ENCODE measurements at regions not wholly inside any gene's neighbourhood (a gene's known extent, or its start where the extent isn't known, plus 50 kb on each side); places are given as distances from the start of the nearest gene placed in this dataset.
"Not testable (repeated sequence)": the region's sequence is repeated elsewhere in the genome, so short reads cannot be mapped to it uniquely, and the experiment has no call there.

- Histone ChIP-seq H3K9me3 (replicated peaks; ENCODE audit: control insufficient read depth, insufficient read depth, low read length) (no peaks in the 10 kb centered on the region), H3K4me1 (ENCODE audit: control insufficient read depth, extremely low read depth, insufficient read depth, low read length) (no peaks in the 10 kb centered on the region), H3K9me1 (replicated peaks; ENCODE audit: control insufficient read depth, extremely low read depth, insufficient read depth, low read length) (no peaks in the 10 kb centered on the region), H3K79me2 (ENCODE audit: control insufficient read depth, insufficient read depth, low read length) (no peaks in the 10 kb centered on the region), H3K36me3 (ENCODE audit: control insufficient read depth in 2 of 2, extremely low read depth in 1 of 2, insufficient read depth in 2 of 2, low read length in 2 of 2) (no peaks in the 10 kb centered on the region), H3K27me3 (ENCODE audit: control insufficient read depth in 2 of 2, insufficient read depth in 2 of 2, low read length in 2 of 2) (no peaks in the 10 kb centered on the region), H3K27ac (ENCODE audit: insufficient read depth, low read depth, low read length) (no peak overlapping the region), H2AFZ (ENCODE audit: low read depth, low read length) (no peak overlapping the region), H4K20me1 (replicated peaks; ENCODE audit: control insufficient read depth, extremely low read depth, insufficient read depth, low read length) (no peaks in the 10 kb centered on the region), H3K9ac (replicated peaks; ENCODE audit: extremely low read depth, insufficient read depth, low read length) (no peak overlapping the region), H3K4me3 (replicated peaks in 1 of 3; ENCODE audit: insufficient read depth in 1 of 3, low read depth in 1 of 3, low read length in 3 of 3) (no peak overlapping the region), H3K4me2 (ENCODE audit: insufficient read depth, low read length) (no peak overlapping the region)
- DNase-seq (ENCODE audit: low read depth, low spot score): no peak
- dilution Hi-C loops (cut with MboI; ENCODE audit: extremely low pct_ligation_motif_present, low sequenced_read_pairs) (no loop called here), intact Hi-C loops (cut with micrococcal nuclease) (no loop called here)
- CTCF ChIA-PET: interaction anchor here (1.2 to 1.4 kb wide), 2 partner anchors 17 kb away, joined by 3 to 4 read pairs; no protein-coding TSS in a partner anchor
- no peak for TF ChIP-seq MYC (IDR thresholded peaks at IDR 0.05; ENCODE audit: low read depth, low read length)
- no peak for TF ChIP-seq CTCF (IDR thresholded peaks at IDR 0.05; ENCODE audit: extremely low read depth in 1 of 2, insufficient read depth in 1 of 2, low read depth in 1 of 2, low read length in 2 of 2)
- TF ChIP-seq JUN (IDR thresholded peaks at IDR 0.05; ENCODE audit: borderline replicate concordance, insufficient read depth, insufficient read length, low read depth): no peak
- TF ChIP-seq FOS (IDR thresholded peaks at IDR 0.05; ENCODE audit: borderline replicate concordance, insufficient read depth, low read length): no peak
- TF ChIP-seq EZH2 (IDR thresholded peaks at IDR 0.05; ENCODE audit: borderline replicate concordance, low read depth, low read length, severe bottlenecking): no peak
- no peak for TF ChIP-seq MAX (IDR thresholded peaks at IDR 0.05; ENCODE audit: insufficient read depth, insufficient read length)
- no peak for TF ChIP-seq POLR2AphosphoS5 (IDR thresholded peaks at IDR 0.05; ENCODE audit: insufficient read depth, low read depth, low read length)
- no peak for TF ChIP-seq POLR2A (IDR thresholded peaks at IDR 0.05; ENCODE audit: low read depth, low read length)
- no peak for TF ChIP-seq GATA2 (IDR thresholded peaks at IDR 0.05; ENCODE audit: insufficient read depth, insufficient read length, low read depth, low read length)
- POLR2A ChIA-PET: no interaction called here
- BruUV-seq (replicated peaks): no TSS peak
- no peak for FAIRE-seq
Observed at GRCh38 chr9:88917375-88917774, 73.9 kb upstream of the S1PR3 start.

GRCh38 chr9:88918537-88918936, 72.7 kb upstream of the S1PR3 start:
- FAIRE-seq; H3K9me1 ChIP-seq (replicated peaks; ENCODE audit: control insufficient read depth, extremely low read depth, insufficient read depth, low read length); DNase-seq (ENCODE audit: low read depth, low spot score); H3K4me2 ChIP-seq (ENCODE audit: insufficient read depth, low read length); H3K27me3 ChIP-seq (ENCODE audit: control insufficient read depth in 2 of 2, insufficient read depth in 2 of 2, low read length in 2 of 2); H3K9ac ChIP-seq (replicated peaks; ENCODE audit: extremely low read depth, insufficient read depth, low read length); H3K36me3 ChIP-seq (ENCODE audit: control insufficient read depth in 2 of 2, extremely low read depth in 1 of 2, insufficient read depth in 2 of 2, low read length in 2 of 2); dilution Hi-C loops (cut with MboI; ENCODE audit: extremely low pct_ligation_motif_present, low sequenced_read_pairs); H3K27ac ChIP-seq (ENCODE audit: insufficient read depth, low read depth, low read length); CTCF ChIA-PET; BruUV-seq (replicated peaks); POLR2A ChIA-PET; H3K9me3 ChIP-seq (replicated peaks; ENCODE audit: control insufficient read depth, insufficient read depth, low read length); H3K4me1 ChIP-seq (ENCODE audit: control insufficient read depth, extremely low read depth, insufficient read depth, low read length); intact Hi-C loops (cut with micrococcal nuclease); H3K4me3 ChIP-seq (replicated peaks in 1 of 3; ENCODE audit: insufficient read depth in 1 of 3, low read depth in 1 of 3, low read length in 3 of 3); H2AFZ ChIP-seq (ENCODE audit: low read depth, low read length); H4K20me1 ChIP-seq (replicated peaks; ENCODE audit: control insufficient read depth, extremely low read depth, insufficient read depth, low read length); H3K79me2 ChIP-seq (ENCODE audit: control insufficient read depth, insufficient read depth, low read length): not testable (repeated sequence)

All from endothelial cell of umbilical vein (primary cell).